Loucy (cell line): ENCODE measurements at regions not wholly inside any gene's neighbourhood (a gene's known extent, or its start where the extent isn't known, plus 50 kb on each side); places are given as distances from the start of the nearest gene placed in this dataset.
A peak's percentile ranks its signal among the peaks of the same experiment; 100 is the strongest.

ENCODE experiments used
- H2AFZ ChIP-seq: fragments of 200-600 bp; sonication (generic); 2 replicates; pipeline ENCODE4 v1.6.0; 2016; ENCODE audit warnings: antibody characterized with exemption, mild to moderate bottlenecking, low read length, moderate library complexity
- H3F3A ChIP-seq: fragments of 200-600 bp; 2 replicates; pipeline ENCODE4 v1.6.0; 2016; ENCODE audit warnings: antibody characterized with exemption, low read depth, mild to moderate bottlenecking
- H3K27me3 ChIP-seq: fragments of 200-600 bp; sonication (generic); 2 replicates; pipeline ENCODE4 v1.6.1; 2014; ENCODE audit warnings: low read length, mild to moderate bottlenecking; ENCODE audit not compliant: insufficient read depth, poor library complexity, severe bottlenecking
- H3K36me3 ChIP-seq: fragments of 200-600 bp; sonication (generic); 2 replicates; pipeline ENCODE4 v1.6.1; 2016; ENCODE audit warnings: low read length; ENCODE audit not compliant: insufficient read depth
- H3K4me1 ChIP-seq: fragments of 200-600 bp; sonication (generic); 2 replicates; pipeline ENCODE4 v1.5.1; 2014; ENCODE audit warnings: low read length, mild to moderate bottlenecking; ENCODE audit not compliant: insufficient read depth, poor library complexity, severe bottlenecking
- H3K4me2 ChIP-seq: fragments of 200-600 bp; sonication (generic); 2 replicates; pipeline ENCODE4 v1.6.0; 2014; ENCODE audit warnings: antibody characterized with exemption, low read length, low read depth, mild to moderate bottlenecking; ENCODE audit not compliant: poor library complexity, severe bottlenecking
- H3K4me3 ChIP-seq: fragments of 200-600 bp; sonication (generic); 2 replicates; pipeline ENCODE4 v1.5.1; 2014; ENCODE audit warnings: low read length, mild to moderate bottlenecking, mixed read lengths; ENCODE audit not compliant: poor library complexity, severe bottlenecking
- H3K79me2 ChIP-seq: fragments of 200-600 bp; sonication (generic); 2 replicates; pipeline ENCODE4 v1.6.1; 2014; ENCODE audit warnings: low read length; ENCODE audit not compliant: insufficient read depth
- H3K9ac ChIP-seq: fragments of 200-600 bp; sonication (generic); 2 replicates; pipeline ENCODE4 v1.6.0; 2014; ENCODE audit warnings: mild to moderate bottlenecking, low read depth, low read length, moderate library complexity; ENCODE audit not compliant: poor library complexity, severe bottlenecking
- H3K9me2 ChIP-seq: fragments of 200-600 bp; sonication (generic); replicated peaks from 2 replicates; pipeline ENCODE4 v1.6.1; 2016; ENCODE audit warnings: low read depth, low read length, mixed read lengths
- H3K9me3 ChIP-seq: fragments of 200-600 bp; sonication (generic); 2 replicates; pipeline ENCODE4 v1.6.1; 2014; ENCODE audit warnings: mild to moderate bottlenecking, antibody characterized with exemption, low read length, low read depth; ENCODE audit not compliant: insufficient read depth
- H4K20me1 ChIP-seq: fragments of 200-600 bp; sonication (generic); 2 replicates; pipeline ENCODE4 v1.6.0; 2014; ENCODE audit warnings: antibody characterized with exemption, low read length, mild to moderate bottlenecking; ENCODE audit not compliant: insufficient read depth, poor library complexity, severe bottlenecking
- CTCF ChIP-seq: fragments of 200-600 bp; sonication (generic); conservative IDR thresholded peaks from 2 replicates; pipeline ENCODE4 v1.5.1; 2014; ENCODE audit warnings: mild to moderate bottlenecking, antibody characterized with exemption, low read length
- EZH2phosphoT487 ChIP-seq: fragments of 200-600 bp; IDR thresholded peaks from 2 replicates; pipeline ENCODE4 v1.6.1; 2018; ENCODE audit warnings: antibody characterized with exemption, mild to moderate bottlenecking, moderate library complexity, borderline replicate concordance

- no peaks in the 10 kb centered on the region for H3K9me2 ChIP-seq
- H4K20me1 ChIP-seq = no peaks in the 10 kb centered on the region
- no peaks in the 10 kb centered on the region for H3K27me3 ChIP-seq
- no peak for TF ChIP-seq CTCF
- no peak for TF ChIP-seq EZH2phosphoT487
- H3K9ac ChIP-seq = no peak overlapping the region
- no peaks in the 10 kb centered on the region for H3K36me3 ChIP-seq
- no peaks in the 10 kb centered on the region for H3K79me2 ChIP-seq
- H3F3A ChIP-seq = no peaks in the 10 kb centered on the region
- H2AFZ ChIP-seq = no peak overlapping the region
- H3K4me2 ChIP-seq = no peak overlapping the region
- H3K9me3 ChIP-seq = no peaks in the 10 kb centered on the region; the same call in 1 of the 2 replicates
- H3K4me1 ChIP-seq = no peaks in the 10 kb centered on the region
- H3K4me3 ChIP-seq = no peak overlapping the region
These were observed 94.8 kb upstream of the CDH4 start for GRCh38 chr20:61157301-61157700.

GRCh38 chr20:61159957-61160686, 91.9 kb upstream of the CDH4 start:
- TF ChIP-seq EZH2phosphoT487 (no peak), CTCF (no peak)
- H3K9ac ChIP-seq = no peak overlapping the region
- H3K9me2 ChIP-seq = no peaks in the 10 kb centered on the region
- no peak overlapping the region for H3K4me3 ChIP-seq
- no peaks in the 10 kb centered on the region for H4K20me1 ChIP-seq
- no peaks in the 10 kb centered on the region for H3K4me1 ChIP-seq
- H3K36me3 ChIP-seq = no peaks in the 10 kb centered on the region
- H3K4me2 ChIP-seq = peak overlapping the region; percentile 38
- H3F3A ChIP-seq = no peaks in the 10 kb centered on the region
- no peaks in the 10 kb centered on the region for H3K79me2 ChIP-seq
- H2AFZ ChIP-seq = no peak overlapping the region
- H3K27me3 ChIP-seq = no peaks in the 10 kb centered on the region
- H3K9me3 ChIP-seq = no peaks in the 10 kb centered on the region; the same call in 1 of the 2 replicates

- no peak overlapping the region for H3K9ac ChIP-seq
- no peaks in the 10 kb centered on the region for H3K36me3 ChIP-seq
- no peak overlapping the region for H3K4me2 ChIP-seq
- no peaks in the 10 kb centered on the region for H3K79me2 ChIP-seq
- H3K27me3 ChIP-seq = no peaks in the 10 kb centered on the region
- H3F3A ChIP-seq = no peaks in the 10 kb centered on the region
- no peaks in the 10 kb centered on the region for H3K4me1 ChIP-seq
- H2AFZ ChIP-seq = no peak overlapping the region
- H3K4me3 ChIP-seq = no peak overlapping the region
- no peaks in the 10 kb centered on the region for H3K9me2 ChIP-seq
- no peak for TF ChIP-seq EZH2phosphoT487
- peak; percentile 30 for TF ChIP-seq CTCF
- H3K9me3 ChIP-seq = no peaks in the 10 kb centered on the region; the same call in 1 of the 2 replicates
- H4K20me1 ChIP-seq = no peaks in the 10 kb centered on the region
These were observed 90.2 kb upstream of the CDH4 start for GRCh38 chr20:61161726-61162390.
